ENCODE measurements at regions not wholly inside any gene's neighbourhood (a gene's known extent, or its start where the extent isn't known, plus 50 kb on each side); places are given as distances from the start of the nearest gene placed in this dataset.
"Not testable (repeated sequence)": the region's sequence is repeated elsewhere in the genome, so short reads cannot be mapped to it uniquely, and the experiment has no call there.

DNA sequence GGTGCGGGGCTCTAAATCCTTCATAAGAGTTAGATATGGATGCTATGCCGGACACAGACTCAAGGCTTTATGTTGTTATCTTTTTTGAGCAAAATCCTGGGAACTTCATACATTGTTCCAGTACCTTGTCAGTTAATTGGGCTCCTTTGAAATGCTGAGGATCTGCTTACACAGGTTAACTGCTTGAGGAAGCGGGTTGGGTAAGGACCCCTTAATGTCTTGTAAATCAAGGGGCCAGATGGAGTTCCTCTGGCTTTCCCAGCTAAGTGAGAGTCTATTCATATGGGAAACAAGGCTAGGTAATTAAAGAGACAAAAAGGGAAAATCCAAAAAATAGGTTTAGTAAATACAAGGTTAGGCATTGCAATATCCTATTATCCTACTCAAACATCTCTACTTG lies 141.5 kb downstream of the OR2B2 start:
- no peak for DNase-seq

DNA sequence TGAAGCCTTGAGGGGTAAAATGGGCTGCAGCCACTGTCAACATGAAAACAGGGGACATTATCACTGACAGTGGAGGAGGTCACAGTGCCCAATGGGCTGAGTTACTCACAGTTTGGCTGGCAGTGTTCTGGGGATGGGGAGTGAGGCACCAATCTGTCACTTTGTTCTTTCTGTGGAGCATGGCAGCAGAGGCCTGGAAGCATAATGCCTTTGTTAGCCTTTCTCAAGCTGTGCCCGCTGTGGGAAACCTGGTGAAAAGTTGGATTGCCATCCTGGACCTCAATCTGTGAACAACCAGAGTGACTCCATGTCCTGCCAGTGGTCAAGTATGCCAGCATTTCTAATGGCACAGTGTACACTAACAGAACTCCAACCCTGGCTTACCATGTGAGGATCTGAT lies 143.6 kb downstream of the OR2B2 start:
- no peak for DNase-seq

DNA sequence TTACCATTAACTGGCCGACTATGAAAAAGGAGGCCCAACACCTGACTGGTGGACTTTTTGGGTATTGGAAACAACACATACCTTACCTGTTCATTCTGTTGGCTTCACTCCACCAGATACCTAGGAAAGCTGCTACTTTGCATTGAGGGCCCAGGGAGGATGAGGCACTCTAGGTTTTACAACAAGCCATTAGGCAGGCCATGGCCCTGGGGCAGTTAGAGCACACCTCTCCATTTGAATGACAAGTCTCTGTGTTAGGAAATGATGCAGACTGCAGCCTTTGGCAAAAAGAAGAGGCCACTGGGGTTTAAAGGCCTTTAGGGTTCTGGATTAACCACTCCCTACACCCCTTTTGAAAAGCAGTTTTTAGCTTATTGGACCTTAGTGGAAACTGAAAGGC lies 144.3 kb downstream of the OR2B2 start:
- DNase-seq: no peak

DNA sequence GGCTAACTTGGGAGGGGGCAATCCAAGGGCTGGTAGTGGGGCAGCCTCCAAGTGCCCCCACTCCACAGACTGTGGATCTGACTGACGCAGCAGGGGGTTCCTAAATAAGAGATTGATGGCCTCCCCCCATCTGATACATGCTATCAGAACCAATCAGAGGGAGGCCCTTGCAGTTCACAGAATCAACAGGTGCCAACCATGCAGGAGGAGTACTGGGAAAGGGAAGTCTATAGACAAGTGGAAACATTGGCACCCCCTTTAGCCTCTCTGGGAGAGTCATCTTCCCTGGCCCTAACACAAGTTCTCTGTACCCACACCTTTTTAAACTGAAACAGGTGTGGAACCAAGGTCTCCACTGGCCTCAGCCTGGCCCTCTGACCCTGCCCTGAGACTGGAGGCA lies 145.8 kb downstream of the OR2B2 start:
- DNase-seq: no peak

DNA sequence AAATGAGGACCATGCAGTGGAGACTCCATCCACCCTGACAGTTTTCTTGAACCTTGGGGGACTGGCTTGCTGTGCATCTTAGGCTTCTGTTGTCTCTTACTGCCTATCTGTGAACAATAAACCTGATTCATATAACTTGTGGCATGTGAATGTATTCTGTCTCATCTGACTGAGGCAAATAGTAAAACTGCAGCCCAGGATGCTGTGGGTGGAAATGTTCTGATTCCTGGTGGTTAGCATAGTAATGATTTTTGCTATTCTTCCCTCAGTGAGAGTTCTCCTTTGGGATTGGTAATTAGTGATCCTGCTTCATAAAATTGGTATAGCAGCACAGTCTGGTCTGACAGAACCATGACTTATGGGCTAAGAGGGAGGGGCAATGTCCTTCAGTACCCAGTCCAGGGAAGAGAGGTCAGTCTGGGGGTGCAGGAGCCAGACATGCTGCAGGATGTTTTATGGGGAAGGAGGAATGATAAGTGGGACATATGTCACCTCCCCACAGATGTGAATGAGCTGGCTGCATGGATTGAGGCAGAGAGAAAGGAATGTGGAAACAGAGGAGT lies 147.1 kb downstream of the OR2B2 start:
- no peak for DNase-seq

DNA sequence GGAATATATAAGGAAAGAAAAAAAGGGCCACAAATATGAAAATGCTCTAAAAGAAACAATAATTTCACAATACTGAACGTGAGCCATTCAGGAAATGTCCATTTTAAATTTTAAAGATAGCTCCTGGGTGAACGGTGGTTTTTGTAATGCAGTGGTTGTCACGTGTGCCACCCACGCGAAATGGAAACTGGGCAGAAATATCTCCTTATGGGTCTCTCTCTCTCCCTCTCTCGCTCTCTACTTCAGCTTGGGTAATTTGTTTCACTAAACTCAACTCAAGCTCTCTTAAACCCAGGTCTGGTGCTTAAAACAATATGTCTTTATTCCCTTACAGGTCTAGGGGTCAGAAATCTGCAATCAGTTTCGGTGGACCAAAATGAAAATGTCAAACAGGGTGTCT lies 150.8 kb downstream of the OR2B2 start:
- no peak for DNase-seq

DNA sequence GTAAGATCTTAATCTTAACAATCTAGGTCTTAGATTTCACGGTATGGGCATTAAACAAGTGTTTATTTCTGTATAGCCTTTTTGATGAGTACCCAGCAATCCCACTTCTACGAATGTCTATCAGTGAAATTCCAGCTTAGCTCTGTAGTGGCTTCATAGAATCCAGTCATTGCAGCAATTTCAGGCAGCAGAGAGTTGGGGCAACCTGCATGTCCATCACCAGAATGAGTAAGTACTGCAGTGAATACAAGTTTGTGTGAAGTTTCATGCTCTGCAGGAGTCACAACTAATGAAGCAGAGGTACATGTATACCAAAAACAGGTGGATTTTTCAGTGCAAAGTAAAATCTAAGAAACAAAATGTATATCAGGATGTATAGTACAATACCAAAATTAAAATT lies 151.7 kb downstream of the OR2B2 start:
- no peak for DNase-seq

DNA sequence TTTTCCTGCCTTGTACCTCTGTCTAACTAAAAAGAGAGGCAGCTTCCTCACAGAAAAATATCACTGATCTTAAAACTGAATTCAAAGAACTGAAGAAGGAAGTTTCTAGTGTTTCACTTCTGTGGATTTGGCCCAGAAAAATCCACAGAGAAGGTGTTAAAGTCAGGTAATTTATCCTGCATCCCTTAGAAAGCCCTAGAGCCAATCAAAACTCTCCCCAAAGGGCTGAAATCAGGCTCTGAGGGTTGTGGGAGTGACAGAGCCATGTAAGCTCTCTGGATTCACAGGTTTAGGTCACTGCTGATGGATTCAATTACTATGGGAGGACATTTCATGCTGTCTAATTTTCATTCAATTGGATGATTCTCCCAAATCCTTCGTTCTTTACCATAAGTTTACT lies 152.3 kb downstream of the OR2B2 start:
- DNase-seq: no peak

DNA sequence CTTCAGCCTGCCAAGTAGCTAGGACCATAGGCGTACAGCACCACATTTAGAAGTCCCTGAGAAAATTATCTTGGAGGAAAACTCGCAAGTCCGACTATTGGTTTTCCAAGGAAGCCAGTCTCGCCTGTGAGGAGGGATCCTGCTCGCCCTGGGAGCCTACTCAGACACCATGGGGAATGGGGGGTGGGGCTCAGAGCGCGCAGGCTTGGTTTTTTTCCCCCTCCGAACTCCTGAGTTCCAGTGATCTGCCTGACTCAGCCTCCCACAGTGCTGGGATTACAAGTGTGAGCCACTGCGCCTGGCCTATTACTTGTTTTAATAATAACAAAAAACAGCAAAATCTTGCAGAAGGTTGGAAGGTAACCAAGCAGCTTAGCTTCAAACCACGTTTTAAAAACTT lies 153.7 kb downstream of the OR2B2 start:
- DNase-seq: no peak

DNA sequence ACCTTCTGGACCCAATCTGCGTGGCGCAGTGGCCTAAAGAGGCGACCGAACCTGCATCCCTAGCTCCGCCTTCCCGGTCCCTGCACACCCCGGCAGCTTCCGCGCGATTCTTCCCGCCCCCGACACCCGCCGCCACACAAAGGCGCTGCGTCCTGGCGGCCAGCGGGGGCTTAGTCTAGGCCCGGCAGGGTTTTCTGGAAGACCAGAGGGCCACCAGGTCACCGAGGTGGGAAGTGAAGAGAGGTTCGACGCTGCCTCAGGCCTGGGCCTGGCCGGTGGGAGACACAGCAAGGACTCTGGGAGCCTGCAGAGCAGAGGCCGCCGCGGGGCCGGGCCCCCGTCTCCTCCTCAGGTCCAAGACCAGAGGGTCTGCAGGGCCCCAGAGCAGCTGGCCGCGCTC lies 154.9 kb downstream of the OR2B2 start:
- peak; percentile 39 for DNase-seq

DNA sequence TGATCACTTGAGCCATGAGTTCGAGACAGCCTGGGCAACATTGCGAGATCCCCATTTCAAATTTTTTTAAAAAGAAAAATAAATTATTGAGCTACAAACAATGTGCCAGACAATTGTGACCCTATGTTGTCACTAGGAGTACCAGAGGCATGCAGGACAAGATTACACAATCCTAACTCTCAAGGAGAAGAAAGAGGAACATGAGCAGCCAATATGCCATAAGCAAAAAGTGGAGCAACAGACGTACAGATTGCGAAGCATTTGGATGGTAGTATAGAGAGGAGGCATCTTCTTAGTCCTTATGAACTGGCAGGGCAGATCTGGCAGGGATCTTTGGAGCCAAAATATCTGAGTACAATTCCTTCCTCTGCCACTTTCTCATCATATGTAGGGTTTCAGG lies 156.4 kb downstream of the OR2B2 start:
- DNase-seq: no peak

DNA sequence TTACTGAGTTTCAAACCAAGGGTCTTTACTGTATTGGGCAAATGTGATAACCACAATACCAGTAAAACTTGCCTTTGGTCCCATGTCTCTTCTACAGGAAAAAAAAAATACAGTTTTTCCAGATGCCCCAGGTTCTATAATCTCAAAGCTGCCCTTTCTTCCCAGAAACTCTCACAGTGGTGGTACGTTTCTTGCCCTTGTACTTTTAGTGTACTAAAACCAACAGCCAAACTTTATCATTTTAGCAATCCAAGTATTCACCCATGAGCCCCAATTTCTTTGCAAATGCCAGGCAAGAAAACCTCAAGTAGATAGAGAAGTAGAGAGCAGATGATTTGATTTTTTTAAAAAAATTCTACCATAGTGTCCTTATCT lies 157.8 kb downstream of the OR2B2 start:
- DNase-seq: no peak

DNA sequence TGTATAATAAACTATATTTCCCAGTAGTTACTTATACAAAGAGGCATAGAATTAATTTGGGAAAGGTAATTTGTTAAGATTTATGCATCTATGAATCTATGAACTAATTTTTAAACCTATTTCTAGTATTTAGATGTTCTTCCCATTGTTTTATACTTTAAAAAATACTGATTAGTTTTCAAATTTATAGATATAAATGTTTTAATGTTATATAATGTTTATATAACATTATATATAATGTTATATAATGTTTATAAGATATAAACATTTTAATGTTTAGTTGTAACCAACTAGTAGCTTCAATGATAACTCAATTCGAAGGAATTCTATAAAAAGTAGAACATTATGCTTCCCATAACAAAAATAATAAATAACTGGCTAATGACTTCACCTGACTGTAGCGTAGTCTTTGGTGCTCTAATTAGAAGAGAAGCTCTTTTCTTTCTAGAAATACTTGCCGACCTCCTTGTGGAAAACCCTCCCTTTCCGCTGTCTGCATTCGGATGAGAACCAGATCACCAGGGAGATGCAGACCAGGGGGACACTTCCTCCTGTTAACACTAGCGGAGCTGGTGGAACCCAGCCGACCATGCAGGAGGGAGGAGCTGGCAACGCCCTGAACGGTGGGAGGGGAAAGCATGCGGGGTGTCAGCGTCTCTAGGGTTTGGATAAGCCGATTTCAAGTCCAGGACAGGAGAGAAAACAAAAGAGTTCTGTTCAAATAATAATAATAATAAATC lies 158.4 kb downstream of the OR2B2 start:
- DNase-seq: peak; percentile 70

DNA sequence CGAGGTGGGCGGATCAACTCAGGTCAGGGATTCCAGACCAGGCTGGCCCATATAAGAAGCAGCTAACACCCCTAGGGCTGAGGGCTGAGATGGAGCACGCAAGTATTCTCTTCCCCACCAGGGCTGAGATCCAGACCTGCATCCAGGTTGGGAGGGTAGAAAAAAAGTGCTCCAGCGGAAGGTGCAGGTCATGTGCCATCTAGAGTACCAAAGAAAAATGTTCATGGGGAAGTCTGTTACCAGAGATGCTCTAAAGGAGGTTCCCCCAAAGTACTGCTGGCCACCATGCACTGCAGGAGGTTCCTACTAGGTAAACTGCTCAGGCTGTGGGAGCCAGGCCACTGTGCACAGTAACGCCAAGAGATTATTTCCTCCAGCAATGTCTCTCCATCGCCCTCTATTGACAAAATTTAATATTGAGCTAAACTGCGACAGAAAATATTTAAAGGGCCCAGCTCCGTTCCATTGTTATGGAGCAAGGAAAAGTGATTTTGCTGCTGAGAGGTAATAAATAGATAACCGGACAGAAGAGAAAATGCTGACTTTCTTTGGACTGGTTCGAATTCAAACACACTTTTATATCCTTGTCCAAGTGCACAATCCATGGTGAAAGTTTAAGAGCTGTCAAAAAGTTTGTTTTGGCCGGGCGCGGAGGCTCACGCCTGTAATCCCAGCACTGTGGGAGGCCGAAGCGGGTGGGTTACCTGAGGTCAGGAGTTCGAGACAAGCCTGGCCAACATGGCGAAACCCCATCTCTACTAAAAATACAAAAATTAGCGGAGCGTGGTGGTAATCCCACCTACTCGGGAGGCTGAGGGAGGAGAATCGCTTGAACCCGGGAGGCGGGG lies 159.9 kb downstream of the OR2B2 start:
- peak; percentile 81 for DNase-seq

DNA sequence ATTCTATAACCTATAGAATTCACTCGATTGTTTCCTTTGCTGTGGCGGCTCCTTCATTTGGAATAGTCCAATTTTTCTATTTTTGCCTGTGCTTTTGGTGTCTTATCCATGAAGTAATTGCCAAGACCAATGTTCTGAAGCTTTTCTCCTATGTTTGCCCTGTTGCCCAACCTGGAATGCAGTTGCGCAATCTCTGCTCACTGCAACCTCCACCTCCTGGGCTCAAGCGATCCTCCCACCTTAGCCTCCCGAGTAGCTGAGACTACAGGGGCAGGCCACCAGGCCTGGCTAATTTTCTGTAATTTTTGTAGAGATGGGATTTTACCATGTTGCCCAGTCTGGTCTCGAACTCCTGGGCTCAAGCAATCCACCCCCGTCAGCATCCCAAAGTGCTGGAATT lies 163.5 kb downstream of the OR2B2 start:
- DNase-seq: no peak

DNA sequence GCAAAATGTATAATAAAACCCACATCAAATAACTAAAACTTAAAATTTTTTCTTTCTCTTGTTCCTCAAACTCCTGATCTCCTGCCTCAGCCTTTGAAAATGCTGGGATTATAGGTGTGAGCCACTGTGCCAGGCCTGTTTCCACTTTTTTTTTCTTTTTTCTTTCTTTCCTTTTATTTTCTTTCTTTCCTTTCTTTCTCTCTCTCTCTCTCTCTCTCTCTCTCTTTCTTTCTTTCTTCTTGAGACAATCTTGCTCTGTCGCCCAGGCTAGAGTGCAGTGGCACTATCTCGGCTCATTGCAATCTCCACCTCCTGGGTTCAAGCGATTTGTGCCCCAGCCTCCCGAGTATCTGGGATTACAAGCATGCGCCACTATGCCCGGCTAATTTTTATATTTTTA lies 164.6 kb downstream of the OR2B2 start:
- DNase-seq: no peak

DNA sequence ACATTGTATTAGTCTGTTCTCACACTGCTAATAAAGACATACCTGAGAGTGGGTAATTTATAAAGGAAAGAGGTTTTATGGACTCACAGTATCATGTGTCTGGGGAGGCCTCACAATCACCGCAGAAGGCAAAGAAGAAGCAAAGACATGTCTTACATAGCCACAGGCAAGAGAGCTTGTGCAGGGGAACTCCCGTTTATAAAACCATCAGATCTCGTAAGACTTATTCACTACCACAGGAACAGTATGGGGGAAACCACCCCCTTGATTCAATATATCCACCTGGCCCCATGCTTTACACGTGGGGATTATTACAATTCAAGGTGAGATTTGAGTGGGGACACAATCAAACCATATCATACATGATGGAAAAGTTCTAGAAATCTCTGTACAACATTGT lies 165.3 kb downstream of the OR2B2 start:
- DNase-seq: not testable (repeated sequence)

DNA sequence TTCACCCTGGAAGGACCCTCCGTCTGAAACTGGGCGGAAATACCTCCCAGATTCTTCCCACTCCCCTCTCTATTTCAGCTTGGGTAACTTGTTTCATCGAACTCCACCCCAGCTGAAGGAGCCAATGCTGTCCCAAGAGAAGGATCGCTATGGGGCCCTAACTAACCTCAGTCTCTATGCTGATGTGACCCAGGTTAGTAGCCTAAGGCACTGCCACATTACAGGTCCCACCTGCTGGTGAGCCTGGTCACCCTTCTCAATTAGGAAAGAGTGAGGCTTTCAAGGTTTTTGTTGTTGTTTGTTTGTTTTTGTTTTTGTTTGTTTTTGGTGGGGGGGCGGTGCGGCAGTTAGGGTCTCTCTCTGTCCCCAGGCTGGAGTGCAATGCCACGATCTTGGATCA lies 168.4 kb downstream of the OR2B2 start:
- DNase-seq: no peak

DNA sequence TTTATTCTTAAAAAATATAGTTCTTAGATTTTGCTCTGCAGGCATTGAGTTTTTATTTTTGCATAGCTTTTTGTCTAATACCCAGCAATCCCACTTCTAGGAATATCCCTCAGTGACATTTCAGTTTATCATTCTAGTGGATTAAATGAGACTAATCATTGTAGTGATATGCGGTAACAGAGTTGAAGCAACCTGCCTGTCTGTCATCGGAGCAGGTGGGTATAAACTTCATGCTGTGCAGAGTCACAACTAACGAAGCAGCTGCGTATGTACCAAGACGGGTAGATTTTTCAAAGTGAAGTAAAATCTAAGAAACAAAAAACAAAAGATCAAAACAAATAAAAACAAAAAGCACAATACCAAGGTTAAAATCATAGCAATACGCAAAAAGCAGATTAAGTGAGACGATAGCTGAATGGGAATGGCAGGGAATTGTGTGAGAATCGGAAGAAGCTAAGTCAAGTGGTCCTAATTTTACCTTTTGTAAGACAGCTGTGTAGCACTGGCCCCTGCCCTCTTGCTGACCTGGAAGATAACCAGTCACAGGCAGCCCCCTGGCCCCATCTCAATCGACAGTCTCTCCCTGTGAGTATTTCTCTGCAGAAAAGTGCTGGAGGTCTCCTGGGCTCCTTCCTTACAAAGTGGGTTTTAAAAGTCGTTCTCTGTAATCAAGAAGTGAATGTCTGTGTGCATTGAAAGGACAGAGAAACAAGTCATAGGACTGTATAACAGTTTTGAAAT lies 169.2 kb downstream of the OR2B2 start:
- DNase-seq: no peak

DNA sequence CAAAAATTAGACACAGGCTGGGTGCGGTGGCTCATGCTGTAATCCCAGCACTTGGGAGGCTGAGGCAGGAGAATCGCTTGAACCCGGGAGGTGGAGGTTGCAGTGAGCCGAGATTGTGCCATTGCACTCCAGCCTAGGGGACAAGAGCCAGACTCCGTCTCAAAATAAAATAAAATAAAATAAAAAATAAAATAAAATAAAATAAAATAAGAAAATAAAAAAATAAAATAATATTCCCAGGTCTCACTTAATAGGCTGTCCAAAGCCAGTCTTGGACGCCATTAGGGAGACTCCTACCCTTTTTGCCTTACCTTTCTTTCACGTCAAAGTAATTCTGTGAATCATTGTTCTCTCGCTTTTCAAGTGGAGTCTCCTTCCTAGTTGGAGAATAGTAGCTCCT lies 172.3 kb downstream of the OR2B2 start:
- not testable (repeated sequence) for DNase-seq

DNA sequence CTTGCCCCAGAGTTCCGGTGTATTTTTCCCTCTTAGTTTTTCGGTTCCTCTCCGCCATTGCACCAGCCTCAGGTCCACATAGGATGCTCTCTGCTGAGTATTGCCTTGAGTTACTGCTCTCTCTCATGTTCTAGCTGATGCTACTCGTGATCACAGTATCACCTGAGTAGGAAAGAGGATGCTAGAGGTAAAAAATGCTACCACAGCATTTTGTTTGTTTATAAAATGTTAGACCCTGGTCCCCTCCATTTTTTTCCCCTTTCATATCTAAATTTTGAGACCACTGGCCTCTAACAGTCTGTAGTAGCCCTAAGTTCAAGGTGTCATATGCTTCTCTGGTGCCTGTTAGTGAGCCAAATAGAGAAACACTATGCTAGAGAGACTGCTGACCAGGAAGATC lies 175.5 kb downstream of the OR2B2 start:
- DNase-seq: no peak

DNA sequence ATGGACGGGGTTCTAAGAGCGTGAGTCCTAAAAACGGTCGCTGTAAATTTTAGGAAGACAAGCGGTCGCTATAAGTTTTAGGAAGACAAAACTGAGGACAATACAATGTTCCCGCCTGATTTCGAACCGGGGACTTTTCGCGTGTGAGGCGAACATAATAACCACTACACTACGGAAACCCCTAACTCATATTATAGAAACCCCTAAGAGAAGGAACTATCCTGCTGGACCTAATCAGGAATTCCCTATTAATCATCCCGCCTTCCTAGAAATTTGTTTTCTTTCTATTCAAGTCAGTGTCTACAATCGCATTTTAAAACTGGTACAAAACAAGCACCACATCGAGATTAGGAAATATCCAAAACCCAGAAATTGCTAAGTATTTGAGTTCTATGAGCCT lies 183.8 kb downstream of the OR2B2 start:
- no peak for DNase-seq

DNA sequence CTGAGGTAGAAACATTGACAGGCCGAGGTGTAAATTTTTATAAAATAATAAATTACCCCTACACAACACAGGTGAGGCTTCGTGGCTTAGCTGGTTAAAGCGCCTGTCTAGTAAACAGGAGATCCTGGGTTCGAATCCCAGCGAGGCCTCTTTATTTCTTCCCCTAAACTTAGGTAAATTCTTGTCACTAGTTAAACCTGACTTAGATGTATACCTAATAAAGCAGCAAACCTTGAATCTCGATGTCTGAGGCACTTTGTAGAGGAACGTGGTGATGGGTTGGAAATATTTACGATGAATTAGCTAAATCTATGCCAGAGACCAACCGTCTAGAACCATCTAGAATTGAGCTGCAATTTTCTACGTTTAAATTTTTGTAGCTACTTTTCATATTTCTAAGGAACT lies 185.6 kb downstream of the OR2B2 start:
- no peak for DNase-seq
